ENCODE measurements at regions not wholly inside any gene's neighbourhood (a gene's known extent, or its start where the extent isn't known, plus 50 kb on each side); places are given as distances from the start of the nearest gene placed in this dataset.

- TF ChIP-seq POLR2AphosphoS5 (IDR thresholded peaks at IDR 0.05; ENCODE audit: low read depth, low read length) (no peak), USF2 (IDR thresholded peaks at IDR 0.05; ENCODE audit: low read length) (no peak)
Measured at GRCh38 chr2:13066676-13067075, 349.9 kb downstream of the TRIB2 start (continued).

Data from H1 (cell line).